H1 (cell line): ENCODE measurements at regions not wholly inside any gene's neighbourhood (a gene's known extent, or its start where the extent isn't known, plus 50 kb on each side); places are given as distances from the start of the nearest gene placed in this dataset.

ENCODE experiments used
- ATF3 ChIP-seq: IDR thresholded peaks from 2 replicates; pipeline ENCODE4 v1.6.1; 2011; ENCODE audit warnings: low read depth, mild to moderate bottlenecking, low read length; ENCODE audit not compliant: insufficient read depth
- CTBP2 ChIP-seq: IDR thresholded peaks from 2 replicates; pipeline ENCODE4 v1.7.0; 2011; ENCODE audit warnings: borderline replicate concordance, mild to moderate bottlenecking, moderate library complexity, mixed read lengths, low read length; ENCODE audit not compliant: insufficient read depth, insufficient read length
- RNF2 ChIP-seq: fragments of 200-900, 300-1000 bp; sonication (generic); IDR thresholded peaks from 2 replicates; pipeline ENCODE4 v1.7.1; 2016; ENCODE audit warnings: borderline replicate concordance, low read depth, mild to moderate bottlenecking, antibody characterized with exemption, low read length; ENCODE audit not compliant: poor library complexity, severe bottlenecking; ENCODE audit errors: missing control alignments
- SUZ12 ChIP-seq: fragments of 200-600 bp; sonication (generic); IDR thresholded peaks from 2 replicates; pipeline ENCODE4 v1.6.1; 2012; ENCODE audit warnings: mild to moderate bottlenecking, inconsistent platforms, low read length, moderate library complexity, mixed read lengths
- TCF12 ChIP-seq: IDR thresholded peaks from 2 replicates; pipeline ENCODE4 v1.6.1; 2011; ENCODE audit warnings: low read depth, mild to moderate bottlenecking, low read length

DNA sequence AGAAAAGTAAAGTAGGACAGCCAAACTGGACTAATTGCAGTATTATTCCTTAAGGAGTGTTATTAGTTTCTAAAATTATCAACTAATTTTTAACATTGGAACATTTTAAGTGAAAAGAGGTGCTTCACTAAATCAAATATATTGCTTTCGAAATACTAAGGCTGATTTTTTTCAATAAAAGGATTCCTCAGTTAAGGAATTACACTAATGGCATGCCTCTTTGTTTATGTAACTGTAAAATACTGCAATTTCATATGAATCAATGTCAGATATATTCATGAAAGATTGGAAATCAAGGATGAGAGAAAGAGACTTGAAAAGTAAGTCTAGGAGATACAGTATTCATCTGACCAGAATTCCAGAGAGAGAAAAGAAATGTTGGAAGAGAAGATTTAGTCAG lies 129.8 kb downstream of the TANC2 start (continued):
- TF ChIP-seq CTBP2 = no peak
- no peak for TF ChIP-seq RNF2
- no peak for TF ChIP-seq SUZ12
- TF ChIP-seq TCF12 = no peak
- TF ChIP-seq ATF3 = no peak
